ENCODE measurements at regions not wholly inside any gene's neighbourhood (a gene's known extent, or its start where the extent isn't known, plus 50 kb on each side); places are given as distances from the start of the nearest gene placed in this dataset.
"Not testable (repeated sequence)": the region's sequence is repeated elsewhere in the genome, so short reads cannot be mapped to it uniquely, and the experiment has no call there.

DNA sequence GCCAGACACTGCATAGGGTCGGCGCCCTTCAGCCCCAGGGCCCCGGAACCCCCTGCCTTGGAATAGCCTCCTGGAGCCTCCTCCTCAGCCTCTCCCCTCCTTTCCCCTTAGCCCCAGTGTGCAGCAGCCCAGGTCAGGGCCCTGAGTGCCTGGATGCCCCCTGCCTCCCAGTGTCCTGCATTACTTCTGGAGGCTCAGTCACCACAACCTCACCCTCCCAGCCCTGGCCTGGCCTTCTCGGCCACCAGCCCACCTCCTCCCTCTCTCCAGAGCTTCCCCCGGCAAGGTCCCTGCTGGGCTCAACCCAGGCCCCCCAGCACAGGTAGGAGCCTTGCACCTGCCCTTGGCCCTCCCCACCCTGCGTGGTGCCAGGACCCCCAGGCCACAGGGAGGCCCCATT is 119.0 kb downstream of the TMEM121 start:
- CTCF ChIA-PET (ENCODE audit: partially characterized antibody) = not testable (repeated sequence)

More for the DNA sequence above, 119.0 kb downstream of the TMEM121 start:
- FAIRE-seq; H2BK20ac ChIP-seq (ENCODE audit: low read length); H3K4me3 ChIP-seq (ENCODE audit: extremely low read depth in 1 of 4, insufficient read depth in 2 of 4, low read depth in 3 of 4, low read length in 4 of 4); H3K18ac ChIP-seq (ENCODE audit: extremely low read depth, low read length); H3K4ac ChIP-seq (replicated peaks; ENCODE audit: insufficient read length, low read depth, low read length); H4K5ac ChIP-seq (ENCODE audit: insufficient read length, low read depth, low read length); H4K8ac ChIP-seq (ENCODE audit: extremely low read depth, insufficient read depth, low read length); H3K4me1 ChIP-seq (replicated peaks in 1 of 4; ENCODE audit: control insufficient read depth in 3 of 4, insufficient read depth in 4 of 4, low read length in 3 of 4); H3K27me3 ChIP-seq (replicated peaks in 1 of 4; ENCODE audit: control insufficient read depth in 3 of 4, extremely low read depth in 1 of 4, insufficient read depth in 3 of 4, low read length in 3 of 4); H3K23me2 ChIP-seq (ENCODE audit: low read depth, low read length); H3K27ac ChIP-seq (ENCODE audit: low read depth, low read length); H3K79me1 ChIP-seq (ENCODE audit: low read depth, low read length); H2BK120ac ChIP-seq (replicated peaks; ENCODE audit: low read depth, low read length); DNase-seq (ENCODE audit: low read depth in 1 of 2, low spot score in 2 of 2); POLR2A ChIA-PET (ENCODE audit: partially characterized antibody); H2AFZ ChIP-seq (ENCODE audit: low read length); H4K91ac ChIP-seq (replicated peaks; ENCODE audit: insufficient read length, low read length); H3K36me3 ChIP-seq (ENCODE audit: control insufficient read depth in 2 of 4, insufficient read depth in 4 of 4, low read length in 3 of 4); H2AK5ac ChIP-seq (ENCODE audit: low read depth, low read length); H3K9ac ChIP-seq (replicated peaks in 1 of 4; ENCODE audit: extremely low read depth in 1 of 4, low read depth in 3 of 4, low read length in 3 of 4); H3K14ac ChIP-seq (ENCODE audit: insufficient read length); H2BK15ac ChIP-seq (ENCODE audit: low read length); H4K20me1 ChIP-seq (replicated peaks in 1 of 2; ENCODE audit: control insufficient read depth in 1 of 2, insufficient read depth in 2 of 2, low read length in 2 of 2); H2BK12ac ChIP-seq (ENCODE audit: low read depth, low read length); H3K4me2 ChIP-seq (ENCODE audit: insufficient read depth in 1 of 2, low read depth in 2 of 2, low read length in 2 of 2); H3K23ac ChIP-seq (ENCODE audit: insufficient read length); H2BK5ac ChIP-seq (ENCODE audit: low read depth, low read length); H3K56ac ChIP-seq (replicated peaks; ENCODE audit: insufficient read length, low read depth, low read length); H3K79me2 ChIP-seq (ENCODE audit: control insufficient read depth in 1 of 2, insufficient read depth in 2 of 2, low read length in 2 of 2): not testable (repeated sequence)
- no CpG with 5 or more reads among the region's 6 CpGs for WGBS, 2 experiments (ENCODE audit: extremely low coverage in 1 of 2, insufficient coverage in 1 of 2, insufficient read length in 1 of 2, insufficient replicate concordance in 2 of 2, low coverage in 1 of 2, low lambda C conversion rate in 2 of 2, missing lambda C conversion rate in 1 of 2)
- peaks cover 45 to 83% of the 10 kb centered on the region in 2 experiments; a peak in 3 of 4 replicates for H3K9me3 ChIP-seq (ENCODE audit: insufficient read depth in 2 of 2, low read depth in 1 of 2, low read length in 1 of 2)

All from H1 (cell line).